GM21515 (cell line): ENCODE measurements at regions not wholly inside any gene's neighbourhood (a gene's known extent, or its start where the extent isn't known, plus 50 kb on each side); places are given as distances from the start of the nearest gene placed in this dataset.

ENCODE experiments used
- ATAC-seq: cut with Tn5 transposase; IDR thresholded peaks from one replicate; pipeline ENCODE4 v1.9.1; 2021; ENCODE audit not compliant: unreplicated experiment

- ATAC-seq: peak; percentile 45
Observed at GRCh38 chr9:115209601-115210306, 91.8 kb upstream of the TNC start.

- no peak for ATAC-seq
Observed at GRCh38 chr9:115210699-115211098, 92.7 kb upstream of the TNC start.

- ATAC-seq: peak; percentile 63
Observed at GRCh38 chr9:115211413-115212124, 93.6 kb upstream of the TNC start.

GRCh38 chr9:115212125-115212605, 94.2 kb upstream of the TNC start:
- no peak for ATAC-seq

GRCh38 chr9:115212832-115213231, 94.9 kb upstream of the TNC start:
- ATAC-seq: no peak

- ATAC-seq: no peak
Observed at GRCh38 chr9:115213818-115214334, 95.9 kb upstream of the TNC start.

- ATAC-seq: no peak
Observed at GRCh38 chr9:115216873-115217272, 98.9 kb upstream of the TNC start.

GRCh38 chr9:115220319-115221005, 102.5 kb upstream of the TNC start:
- ATAC-seq: no peak

GRCh38 chr9:115223471-115223870, 105.5 kb upstream of the TNC start:
- no peak for ATAC-seq

- ATAC-seq: no peak
Observed at GRCh38 chr9:115225459-115226116, 107.6 kb upstream of the TNC start.

- no peak for ATAC-seq
Observed at GRCh38 chr9:115226152-115226551, 108.2 kb upstream of the TNC start.

GRCh38 chr9:115229496-115229895, 111.5 kb upstream of the TNC start:
- no peak for ATAC-seq

- ATAC-seq: no peak
Observed at GRCh38 chr9:115230924-115231515, 113.1 kb upstream of the TNC start.

- no peak for ATAC-seq
Observed at GRCh38 chr9:115232181-115232774, 114.3 kb upstream of the TNC start.

- no peak for ATAC-seq
Observed at GRCh38 chr9:115234094-115234493, 116.1 kb upstream of the TNC start.

GRCh38 chr9:115235221-115235620, 117.3 kb upstream of the TNC start:
- ATAC-seq: no peak

- ATAC-seq: no peak
Observed at GRCh38 chr9:115237385-115237998, 119.5 kb upstream of the TNC start.

GRCh38 chr9:115240676-115241075, 122.7 kb upstream of the TNC start:
- no peak for ATAC-seq

- no peak for ATAC-seq
Observed at GRCh38 chr9:115241641-115242040, 123.7 kb upstream of the TNC start.

- no peak for ATAC-seq
Observed at GRCh38 chr9:115249488-115249887, 131.5 kb upstream of the TNC start.
